Gastroesophageal sphincter (tissue), 4 donors: ENCODE measurements at regions not wholly inside any gene's neighbourhood (a gene's known extent, or its start where the extent isn't known, plus 50 kb on each side); places are given as distances from the start of the nearest gene placed in this dataset.

Source experiments
- ATAC-seq: fragments of 150-250 bp; one replicate; pipeline ENCODE4 v1.9.1; 2016; ENCODE audit warnings: mild to moderate bottlenecking, moderate library complexity
- H3K27ac ChIP-seq, 4 donors: fragments of 200-600 bp; sonication (generic) in 3 of 4; 1 replicate in 3 of 4; 2 replicates in 1 of 4; pipeline ENCODE4 v1.5.1; 2016 to 2019
- H3K27me3 ChIP-seq: fragments of 200-600 bp; sonication (generic); one replicate; pipeline ENCODE4 v1.5.1; 2019
- H3K36me3 ChIP-seq, 2 donors: fragments of 200-600 bp; sonication (generic); one replicate each; pipeline ENCODE4 v1.5.1; 2019; ENCODE audit warnings: control low read depth in 1 of 2
- H3K4me1 ChIP-seq, 3 donors: fragments of 200-600 bp; sonication (generic); 1 replicate in 2 of 3; 2 replicates in 1 of 3; pipeline ENCODE4 v1.5.1; 2016 to 2019; ENCODE audit warnings: control low read depth in 2 of 3
- H3K4me3 ChIP-seq, 2 donors: fragments of 200-600 bp; sonication (generic); one replicate each; pipeline ENCODE4 v1.5.1; 2019; ENCODE audit warnings: mild to moderate bottlenecking in 1 of 2, moderate library complexity in 1 of 2
- H3K9me3 ChIP-seq, 3 donors: fragments of 200-600 bp; sonication (generic); one replicate each; pipeline ENCODE4 v1.5.1; 2017 to 2019; ENCODE audit warnings: control low read depth in 2 of 3
- CTCF ChIP-seq, 4 experiments: fragments of 200-600 bp in 2 of 4; fragments of 450-650 bp in 2 of 4; sonication (generic) in 1 of 4; IDR thresholded peaks; one replicate each; pipeline ENCODE4 v1.5.1; 2017 to 2019; ENCODE audit warnings: antibody characterized with exemption in 4 of 4, mild to moderate bottlenecking in 2 of 4, moderate library complexity in 2 of 4
- EP300 ChIP-seq: sonication (generic); formaldehyde crosslinking; IDR thresholded peaks from one replicate; pipeline ENCODE4 v1.6.1; 2017; ENCODE audit warnings: antibody characterized with exemption, mild to moderate bottlenecking
- POLR2A ChIP-seq, 2 donors: fragments of 450-650 bp; IDR thresholded peaks; one replicate each; pipeline ENCODE4 v1.6.1; 2017; ENCODE audit warnings: antibody characterized with exemption in 2 of 2, mild to moderate bottlenecking in 2 of 2, moderate library complexity in 1 of 2
- POLR2AphosphoS5 ChIP-seq: sonication (generic); formaldehyde crosslinking; IDR thresholded peaks from one replicate; pipeline ENCODE4 v1.6.1; 2017; ENCODE audit warnings: antibody characterized with exemption
- WGBS, 2 donors: methylation state at CpG; one replicate each; pipeline ENCODE4 v1.1.5; 2018; ENCODE audit warnings: low coverage in 1 of 2; 5-methylcytosine and 5-hydroxymethylcytosine counted together

GRCh38 chr5:2584579-2585269, 166.8 kb downstream of the IRX2 start:
- peaks cover 15% of the 10 kb centered on the region for H3K27me3 ChIP-seq
- TF ChIP-seq POLR2AphosphoS5 (no peak), CTCF (IDR thresholded peaks at IDR 0.05) (no peak), POLR2A (IDR thresholded peaks at IDR 0.05) (no peak), EP300 (no peak)
- H3K4me3 ChIP-seq, result no peak overlapping the region
- H3K9me3 ChIP-seq, result no peaks in the 10 kb centered on the region
- no peaks in the 10 kb centered on the region for H3K4me1 ChIP-seq
- no peaks in the 10 kb centered on the region for H3K36me3 ChIP-seq
- no peak for ATAC-seq
- no peak overlapping the region for H3K27ac ChIP-seq
- WGBS, 2 donors, result 63 to 68% methylated on average over 3 of the region's 3 CpGs

GRCh38 chr5:2582507-2582906, 169.0 kb downstream of the IRX2 start:
- H3K27me3 ChIP-seq, result peaks cover 18% of the 10 kb centered on the region
- H3K27ac ChIP-seq, result no peak overlapping the region
- H3K4me1 ChIP-seq, result no peaks in the 10 kb centered on the region
- no peaks in the 10 kb centered on the region for H3K9me3 ChIP-seq
- ATAC-seq, result no peak
- 90 to 92% methylated on average over 4 of the region's 4 CpGs for WGBS, 2 donors
- H3K36me3 ChIP-seq, result no peaks in the 10 kb centered on the region
- no peak overlapping the region for H3K4me3 ChIP-seq
- TF ChIP-seq POLR2A (IDR thresholded peaks at IDR 0.05) (no peak), POLR2AphosphoS5 (no peak), EP300 (no peak), CTCF (IDR thresholded peaks at IDR 0.05) (no peak)

GRCh38 chr5:2582106-2582505, 169.4 kb downstream of the IRX2 start:
- Histone ChIP-seq H3K9me3 (no peaks in the 10 kb centered on the region), H3K27ac (no peak overlapping the region), H3K4me1 (no peaks in the 10 kb centered on the region), H3K4me3 (no peak overlapping the region), H3K36me3 (no peaks in the 10 kb centered on the region), H3K27me3 (peaks cover 22% of the 10 kb centered on the region)
- WGBS, 2 donors, result 81 to 87% methylated on average over 4 of the region's 7 CpGs
- no peak for TF ChIP-seq POLR2AphosphoS5
- no peak for TF ChIP-seq CTCF (IDR thresholded peaks at IDR 0.05)
- no peak for TF ChIP-seq EP300
- TF ChIP-seq POLR2A (IDR thresholded peaks at IDR 0.05), result no peak
- no peak for ATAC-seq

- peaks cover 25% of the 10 kb centered on the region for H3K27me3 ChIP-seq
- H3K36me3 ChIP-seq, result no peaks in the 10 kb centered on the region
- no peak overlapping the region for H3K27ac ChIP-seq
- TF ChIP-seq POLR2A (IDR thresholded peaks at IDR 0.05) (no peak), EP300 (no peak), CTCF (IDR thresholded peaks at IDR 0.05) (no peak), POLR2AphosphoS5 (no peak)
- H3K9me3 ChIP-seq, result no peaks in the 10 kb centered on the region
- ATAC-seq, result no peak
- H3K4me3 ChIP-seq, result no peak overlapping the region
- no peaks in the 10 kb centered on the region for H3K4me1 ChIP-seq
- WGBS, 2 donors, result 60% methylated on average over 1 of the region's 5 CpGs; no CpG with 5 or more reads in 1 of the 2 donors
These were observed 170.1 kb downstream of the IRX2 start for GRCh38 chr5:2581418-2581817.

GRCh38 chr5:2579126-2579525, 172.4 kb downstream of the IRX2 start:
- WGBS, 2 donors, result 40 to 81% methylated on average over 1 to 2 of the region's 5 CpGs
- peaks cover 25% of the 10 kb centered on the region for H3K27me3 ChIP-seq
- ATAC-seq, result no peak
- no peak overlapping the region for H3K27ac ChIP-seq
- TF ChIP-seq POLR2AphosphoS5 (no peak), CTCF (IDR thresholded peaks at IDR 0.05) (no peak), EP300 (no peak), POLR2A (IDR thresholded peaks at IDR 0.05) (no peak)
- H3K36me3 ChIP-seq, result no peaks in the 10 kb centered on the region
- H3K9me3 ChIP-seq, result no peaks in the 10 kb centered on the region
- H3K4me1 ChIP-seq, result no peaks in the 10 kb centered on the region
- no peak overlapping the region for H3K4me3 ChIP-seq
